ENCODE measurements at regions not wholly inside any gene's neighbourhood (a gene's known extent, or its start where the extent isn't known, plus 50 kb on each side); places are given as distances from the start of the nearest gene placed in this dataset.

- TF ChIP-seq ZNF266 (tag by site-specific recombination; IDR thresholded peaks at IDR 0.05; ENCODE audit: low read depth), result no peak
- TF ChIP-seq PBX3 (CRISPR knock-in tag; IDR thresholded peaks at IDR 0.05), result no peak
- TF ChIP-seq CTCF (tag by site-specific recombination; IDR thresholded peaks at IDR 0.05), result no peak
- no peak for TF ChIP-seq EGR2 (tag by site-specific recombination; IDR thresholded peaks at IDR 0.05; ENCODE audit: low read depth)
- TF ChIP-seq KLF8 (tag by site-specific recombination; IDR thresholded peaks at IDR 0.05), result no peak
- TF ChIP-seq ZFP37 (tag by site-specific recombination; IDR thresholded peaks at IDR 0.05), result no peak
- no peak for TF ChIP-seq PRDM6 (tag by site-specific recombination; IDR thresholded peaks at IDR 0.05)
- TF ChIP-seq PATZ1 (tag by site-specific recombination; IDR thresholded peaks at IDR 0.05), result no peak
- TF ChIP-seq WT1 (tag by site-specific recombination; IDR thresholded peaks at IDR 0.05), result no peak
- no peak for TF ChIP-seq MEIS1 (CRISPR knock-in tag; IDR thresholded peaks at IDR 0.05; ENCODE audit: borderline replicate concordance)
- no peak for TF ChIP-seq ZBTB21 (tag by site-specific recombination; IDR thresholded peaks at IDR 0.05)
- TF ChIP-seq MYNN (tag by site-specific recombination; IDR thresholded peaks at IDR 0.05; ENCODE audit: borderline replicate concordance), result no peak
These were observed 164.8 kb upstream of the DOCK10 start for GRCh38 chr2:225207043-225207442.

Measured in HEK293 (cell line).